Ureter (tissue), 1 donor: ENCODE measurements at regions not wholly inside any gene's neighbourhood (a gene's known extent, or its start where the extent isn't known, plus 50 kb on each side); places are given as distances from the start of the nearest gene placed in this dataset.
"Not testable (repeated sequence)": the region's sequence is repeated elsewhere in the genome, so short reads cannot be mapped to it uniquely, and the experiment has no call there.

Source experiments
- DNase-seq: peaks from one replicate; pipeline ENCODE4 v3.0.0-alpha.2; 2020; ENCODE audit warnings: low spot score
- donor health status: DM: yes; HTN: yes; CAD: no.

- no peak for DNase-seq
These were observed 793.0 kb downstream of the EDEM1 start for GRCh38 chr3:5980475-5980874.

GRCh38 chr3:5994651-5995050, 807.1 kb downstream of the EDEM1 start:
- no peak for DNase-seq

GRCh38 chr3:6018456-6018855, 830.9 kb downstream of the EDEM1 start:
- no peak for DNase-seq

- DNase-seq = no peak
These were observed 835.1 kb downstream of the EDEM1 start for GRCh38 chr3:6022621-6023020.

- DNase-seq = no peak
These were observed 835.9 kb upstream of the GRM7 start for GRCh38 chr3:6025032-6025431.

- not testable (repeated sequence) for DNase-seq
These were observed 830.3 kb upstream of the GRM7 start for GRCh38 chr3:6030648-6031047.

- no peak for DNase-seq
These were observed 825.3 kb upstream of the GRM7 start for GRCh38 chr3:6035626-6036025.

GRCh38 chr3:6039971-6040370, 820.9 kb upstream of the GRM7 start:
- no peak for DNase-seq

- DNase-seq = no peak
These were observed 819.0 kb upstream of the GRM7 start for GRCh38 chr3:6041894-6042293.

- DNase-seq = no peak
These were observed 813.9 kb upstream of the GRM7 start for GRCh38 chr3:6047016-6047415.

GRCh38 chr3:6060251-6060650, 800.7 kb upstream of the GRM7 start:
- DNase-seq = no peak

GRCh38 chr3:6062261-6063187, 798.4 kb upstream of the GRM7 start:
- no peak for DNase-seq

GRCh38 chr3:6066397-6066796, 794.5 kb upstream of the GRM7 start:
- no peak for DNase-seq

- not testable (repeated sequence) for DNase-seq
These were observed 793.9 kb upstream of the GRM7 start for GRCh38 chr3:6066868-6067578.

- no peak for DNase-seq
These were observed 786.0 kb upstream of the GRM7 start for GRCh38 chr3:6074952-6075351.

GRCh38 chr3:6078436-6078835, 782.5 kb upstream of the GRM7 start:
- DNase-seq = no peak

GRCh38 chr3:6079011-6079410, 781.9 kb upstream of the GRM7 start:
- no peak for DNase-seq

GRCh38 chr3:6079561-6080179, 781.2 kb upstream of the GRM7 start:
- no peak for DNase-seq

- no peak for DNase-seq
These were observed 772.5 kb upstream of the GRM7 start for GRCh38 chr3:6088433-6088832.

GRCh38 chr3:6089780-6090179, 771.1 kb upstream of the GRM7 start:
- no peak for DNase-seq

GRCh38 chr3:6091262-6091661, 769.7 kb upstream of the GRM7 start:
- no peak for DNase-seq

GRCh38 chr3:6095006-6095405, 765.9 kb upstream of the GRM7 start:
- no peak for DNase-seq

- no peak for DNase-seq
These were observed 763.9 kb upstream of the GRM7 start for GRCh38 chr3:6097021-6097420.
